Hematopoietic multipotent progenitor cell treated with erythropoietin and hydrocortisone succinate and interleukin-3 and kit ligand, for 15 days (in vitro differentiated cells): ENCODE measurements at regions not wholly inside any gene's neighbourhood (a gene's known extent, or its start where the extent isn't known, plus 50 kb on each side); places are given as distances from the start of the nearest gene placed in this dataset.
"Not testable (repeated sequence)": the region's sequence is repeated elsewhere in the genome, so short reads cannot be mapped to it uniquely, and the experiment has no call there.

Source experiments
- DNase-seq: peaks from one replicate; pipeline ENCODE4 v3.0.0-alpha.2; 2015; ENCODE audit warnings: low spot score

- no peak for DNase-seq
Measured at GRCh38 chr11:91326280-91326679, 898.3 kb upstream of the FAT3 start.

DNA sequence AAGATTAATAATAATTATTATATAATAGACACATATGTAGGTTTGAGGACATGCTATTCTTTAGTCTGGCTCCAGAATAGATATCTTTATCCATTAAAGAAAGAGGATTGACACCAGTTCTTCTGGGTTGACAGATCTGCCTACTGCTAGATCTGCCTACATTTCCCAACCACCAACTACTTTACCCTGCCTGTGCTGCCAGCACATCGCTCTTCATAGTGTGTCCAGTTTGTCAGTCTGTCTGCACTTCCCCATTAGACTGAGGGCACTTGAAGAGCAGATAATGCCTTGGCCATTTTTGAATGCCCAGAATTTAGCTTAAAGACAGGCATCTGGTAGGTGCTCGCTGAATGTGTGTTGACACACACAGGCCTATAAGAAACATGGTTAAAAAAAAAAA, 910.1 kb upstream of the FAT3 start:
- no peak for DNase-seq

DNA sequence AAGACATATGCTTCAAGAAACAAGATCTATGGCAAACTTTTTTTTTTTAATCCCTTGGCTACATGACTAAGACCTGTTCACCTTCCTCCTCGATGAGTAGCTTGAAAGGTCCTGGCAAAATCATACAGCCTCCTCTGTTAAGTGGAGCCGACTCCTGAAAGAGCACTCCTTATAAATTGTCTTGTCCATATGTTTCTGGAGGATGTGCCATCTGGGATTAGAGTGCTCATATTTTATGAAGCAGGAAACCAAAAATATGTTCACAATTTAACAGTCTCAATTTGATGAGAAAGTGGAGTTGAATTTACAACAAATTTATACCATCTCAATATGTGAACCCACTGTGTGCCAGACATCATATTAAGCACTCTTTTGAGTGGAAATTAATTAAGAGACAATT, 912.1 kb upstream of the FAT3 start:
- no peak for DNase-seq

DNA sequence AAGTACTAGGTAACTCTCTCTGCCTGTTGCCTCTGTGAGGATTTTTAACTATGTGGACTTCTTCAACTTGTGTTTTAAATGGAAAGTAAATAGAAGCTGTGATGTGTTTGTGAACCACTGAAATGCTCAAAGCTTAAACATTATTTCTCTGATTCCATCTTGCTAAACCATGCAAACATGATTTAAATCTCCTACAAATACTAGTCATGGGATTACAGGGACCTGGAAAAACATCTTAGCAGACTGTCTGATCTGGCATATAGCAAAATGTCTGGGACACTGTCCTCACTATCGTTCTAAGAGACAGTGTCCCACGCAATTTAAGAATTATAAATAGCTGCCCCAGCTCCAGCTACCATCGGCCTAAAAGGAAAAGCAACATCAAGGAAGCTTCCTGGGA, 914.5 kb upstream of the FAT3 start:
- no peak for DNase-seq

DNA sequence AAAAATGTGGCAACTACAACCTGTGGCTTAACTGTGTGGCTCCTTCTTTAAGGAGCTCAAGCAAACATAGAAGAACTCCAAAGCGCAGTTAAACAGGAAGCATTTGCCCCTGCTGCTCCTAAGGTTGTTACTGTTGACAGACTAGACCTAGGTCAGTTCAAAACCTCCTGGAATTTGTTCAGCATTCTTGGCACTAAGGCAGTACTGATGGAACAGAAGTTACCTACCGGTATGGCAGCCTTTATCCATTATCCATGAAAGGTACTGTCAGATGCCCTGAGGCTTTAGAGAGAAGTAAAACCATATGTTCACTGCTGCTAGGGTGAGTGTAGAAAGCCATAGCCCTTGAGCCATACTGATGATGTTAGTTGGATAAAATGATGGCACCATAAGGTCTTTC, 916.5 kb upstream of the FAT3 start:
- no peak for DNase-seq

DNA sequence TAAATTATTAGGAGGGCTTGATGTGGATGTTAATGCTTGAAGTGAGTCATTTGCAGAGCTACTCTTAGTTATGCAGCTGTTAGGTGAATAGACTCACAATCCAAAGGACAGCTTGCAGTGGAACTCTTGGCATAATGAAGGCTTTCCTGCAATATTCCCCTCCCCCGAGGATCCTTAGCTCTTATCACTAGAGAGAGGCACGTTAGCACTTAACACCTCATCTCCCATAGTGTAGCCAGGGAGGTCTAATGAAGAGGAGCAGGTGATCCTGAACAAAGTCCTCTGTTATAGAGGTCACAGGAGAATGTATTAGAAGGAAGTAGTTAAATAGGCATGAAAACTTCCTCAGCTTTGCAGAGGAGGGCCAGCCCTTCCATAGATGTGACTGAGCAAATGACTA, 919.2 kb upstream of the FAT3 start:
- no peak for DNase-seq

DNA sequence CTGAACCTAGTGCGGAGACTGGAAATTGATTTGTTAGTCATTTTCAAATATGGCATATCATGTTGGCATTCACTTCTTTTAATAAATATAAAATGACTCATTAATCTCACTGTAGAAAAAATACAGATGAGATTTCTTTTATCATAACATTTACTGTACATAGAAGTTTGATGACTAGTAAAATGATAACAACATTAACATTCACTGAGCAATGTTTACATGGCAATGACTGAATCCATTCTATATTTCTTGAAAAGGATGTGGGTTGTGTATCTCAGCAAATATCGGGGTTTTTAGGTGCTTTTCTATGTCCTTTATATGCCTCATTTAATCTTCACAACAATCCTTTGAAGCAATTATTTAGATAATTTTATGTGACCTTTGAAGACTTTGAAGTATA, 920.9 kb upstream of the FAT3 start:
- no peak for DNase-seq

DNA sequence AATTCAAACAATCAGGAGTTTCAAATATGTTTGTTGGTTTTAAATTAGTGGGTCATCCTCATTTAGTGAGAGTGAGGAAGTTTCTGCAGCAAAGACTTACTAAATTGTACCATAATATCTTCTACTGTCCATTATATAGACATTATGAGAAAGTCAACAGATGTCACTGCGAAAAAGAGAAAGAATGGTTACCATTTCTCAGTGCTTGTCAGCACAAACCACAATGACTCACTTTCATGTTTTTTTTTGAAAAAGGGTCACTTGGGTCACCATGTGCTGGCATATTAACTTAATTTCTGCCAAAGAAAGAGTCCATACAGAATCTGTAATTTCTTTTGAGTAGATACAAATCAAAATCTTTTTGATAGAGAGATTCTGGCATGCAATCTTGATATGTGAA, 924.6 kb upstream of the FAT3 start:
- DNase-seq: no peak

GRCh38 chr11:91296629-91297028, 928.0 kb upstream of the FAT3 start:
- no peak for DNase-seq

- no peak for DNase-seq
Measured at GRCh38 chr11:91295591-91295990, 929.0 kb upstream of the FAT3 start.

GRCh38 chr11:91293119-91293518, 931.5 kb upstream of the FAT3 start:
- DNase-seq: no peak

DNA sequence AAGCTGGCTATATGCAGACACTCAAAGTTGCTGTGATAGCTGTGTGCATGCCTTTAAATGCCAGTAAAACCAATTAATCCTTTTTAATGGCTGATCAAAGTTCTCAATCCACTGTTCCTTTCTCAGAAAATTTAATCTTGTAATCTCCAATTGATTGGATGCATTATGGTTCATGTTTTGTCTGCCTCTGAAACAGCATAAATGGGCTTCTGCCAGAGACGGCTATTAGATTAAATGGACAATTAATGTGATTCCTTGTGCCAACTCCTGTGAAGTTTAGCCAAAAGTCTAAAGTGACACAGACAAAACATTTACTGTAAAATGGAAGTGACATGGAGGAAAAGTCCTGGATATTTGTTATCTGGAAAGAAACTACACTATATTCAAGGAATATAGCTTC, 952.5 kb upstream of the FAT3 start:
- DNase-seq: no peak

- not testable (repeated sequence) for DNase-seq
Measured at GRCh38 chr11:91268512-91269295, 955.9 kb upstream of the FAT3 start.

GRCh38 chr11:91265946-91266345, 958.7 kb upstream of the FAT3 start:
- no peak for DNase-seq

- no peak for DNase-seq
Measured at GRCh38 chr11:91264481-91264880, 960.1 kb upstream of the FAT3 start.

DNA sequence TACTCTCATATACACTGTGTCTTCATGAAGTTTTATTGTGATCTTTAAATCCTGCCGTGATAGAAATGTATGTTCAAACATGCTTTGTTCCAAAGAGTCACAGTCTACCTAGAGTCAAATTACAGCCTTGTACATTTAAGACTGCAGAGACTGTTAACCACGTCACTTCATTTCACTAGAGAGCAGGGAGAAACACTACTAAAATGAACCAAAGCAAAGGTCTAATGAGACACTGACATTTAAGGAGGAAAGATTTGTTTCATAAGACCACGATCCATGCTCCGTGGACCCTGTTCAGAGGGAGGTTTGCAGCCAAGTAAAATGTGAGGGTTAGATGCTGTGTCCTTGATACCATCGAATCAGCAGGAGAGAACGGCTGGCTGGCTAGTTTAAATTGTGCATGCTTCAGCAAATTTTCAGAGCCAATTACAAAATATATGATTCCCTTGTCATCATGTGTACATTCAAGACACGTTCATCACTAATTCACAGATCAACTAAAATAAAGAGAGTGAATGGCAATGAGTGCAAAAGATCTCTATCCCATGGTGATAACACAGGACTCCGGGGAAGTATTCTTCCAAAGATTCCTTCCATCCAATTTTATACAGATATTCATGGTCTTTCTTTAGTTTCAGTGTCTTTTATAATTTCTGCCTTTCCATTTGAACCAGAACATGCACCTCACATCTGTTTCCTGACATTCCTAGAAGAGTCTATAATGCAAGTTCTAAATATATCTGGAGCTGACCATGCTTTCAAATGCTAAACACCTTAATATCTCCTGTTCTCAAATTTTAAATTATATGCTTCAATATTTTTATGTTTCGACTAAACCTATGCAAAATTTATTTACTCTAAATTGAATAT, 960.9 kb upstream of the FAT3 start:
- no peak for DNase-seq

- no peak for DNase-seq
Measured at GRCh38 chr11:91261513-91261912, 963.1 kb upstream of the FAT3 start.

GRCh38 chr11:91258876-91259275, 965.7 kb upstream of the FAT3 start:
- DNase-seq: no peak

DNA sequence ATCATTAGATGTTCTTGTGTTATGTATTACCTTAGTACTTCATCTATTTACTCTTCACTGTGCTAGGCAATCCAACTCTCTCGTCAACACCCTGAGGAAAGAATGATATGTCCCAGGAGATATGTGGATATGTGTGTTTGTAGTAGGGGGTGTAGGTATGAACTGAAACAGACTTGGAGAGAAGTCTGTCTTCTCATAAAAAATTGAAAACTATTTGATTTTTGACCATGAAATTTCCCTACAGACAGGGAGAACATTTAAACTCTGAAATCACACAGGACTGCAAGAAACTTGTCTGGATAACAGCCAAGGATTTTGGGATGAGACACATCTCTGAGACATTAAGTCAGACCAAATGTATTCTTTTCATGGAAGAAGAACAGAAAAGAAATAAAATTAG, 967.0 kb upstream of the FAT3 start:
- DNase-seq: no peak

DNA sequence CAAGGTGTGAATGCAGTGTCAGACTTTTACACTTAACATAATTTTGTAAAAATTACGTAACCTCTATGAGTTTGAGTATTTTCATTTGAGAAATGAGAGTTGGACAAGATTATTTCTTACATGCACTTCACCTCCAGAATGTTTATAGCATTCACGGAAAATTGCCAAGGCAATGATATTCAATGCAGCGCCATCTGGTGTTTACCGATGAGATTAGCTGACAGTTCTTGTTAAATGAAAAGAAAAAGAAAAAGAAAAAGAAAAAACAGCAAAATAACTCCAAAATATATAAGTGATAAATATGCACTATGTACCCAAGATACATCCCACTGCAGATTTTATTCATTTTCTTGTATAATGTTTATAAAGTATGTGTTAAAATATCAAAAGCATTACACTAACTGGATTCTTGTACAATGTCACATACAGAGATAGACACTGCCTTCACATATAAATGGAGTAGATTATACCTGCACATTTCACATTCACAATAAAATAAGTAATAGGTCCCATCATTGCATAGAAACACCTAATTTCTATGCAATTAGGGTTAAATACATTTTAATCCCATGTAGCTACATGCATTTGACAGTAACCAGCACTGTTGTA, 976.3 kb upstream of the FAT3 start:
- DNase-seq: peak; percentile 2

GRCh38 chr11:91247009-91247735, 977.4 kb upstream of the FAT3 start:
- DNase-seq: no peak

DNA sequence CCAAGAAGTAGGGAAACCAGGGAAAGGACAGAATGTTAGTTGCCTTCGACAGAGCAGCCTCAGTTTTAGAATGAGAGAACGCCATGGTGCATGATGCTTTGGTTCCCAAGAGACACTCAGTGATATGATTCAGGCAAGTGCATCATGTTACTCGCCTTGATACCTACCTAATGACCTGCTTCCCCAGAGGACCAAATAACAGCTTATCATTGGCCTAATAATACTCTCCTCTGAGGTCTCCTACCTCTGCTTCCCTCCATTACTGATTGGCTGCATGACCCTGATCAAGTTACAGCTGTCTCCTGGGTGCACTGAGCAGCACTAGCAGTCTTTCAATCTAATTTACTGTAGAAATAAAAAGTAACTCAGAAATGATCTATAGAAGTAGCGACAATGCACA, 979.7 kb upstream of the FAT3 start:
- DNase-seq: no peak
